ENCODE measurements at regions not wholly inside any gene's neighbourhood (a gene's known extent, or its start where the extent isn't known, plus 50 kb on each side); places are given as distances from the start of the nearest gene placed in this dataset.
A peak's percentile ranks its signal among the peaks of the same experiment; 100 is the strongest.
"Not testable (repeated sequence)": the region's sequence is repeated elsewhere in the genome, so short reads cannot be mapped to it uniquely, and the experiment has no call there.

GRCh38 chr18:43744960-43745745 is 467.9 kb upstream of the SYT4 start:
- no peak for DNase-seq

GRCh38 chr18:43751203-43751602 is 473.9 kb upstream of the SYT4 start:
- DNase-seq = no peak

GRCh38 chr18:43751835-43752234 is 474.5 kb upstream of the SYT4 start:
- no peak for DNase-seq

- no peak for DNase-seq
Measured at GRCh38 chr18:43757273-43757672, 480.0 kb upstream of the SYT4 start.

GRCh38 chr18:43758734-43759133 is 481.4 kb upstream of the SYT4 start:
- no peak for DNase-seq

- DNase-seq = no peak
Measured at GRCh38 chr18:43760010-43760409, 482.7 kb upstream of the SYT4 start.

GRCh38 chr18:43772907-43773306 is 495.6 kb upstream of the SYT4 start:
- DNase-seq = peak; percentile 45

- no peak for DNase-seq
Measured at GRCh38 chr18:43774497-43774896, 497.2 kb upstream of the SYT4 start.

GRCh38 chr18:43775591-43775990 is 498.3 kb upstream of the SYT4 start:
- no peak for DNase-seq

- no peak for DNase-seq
Measured at GRCh38 chr18:43776997-43777396, 499.7 kb upstream of the SYT4 start.

GRCh38 chr18:43777636-43778304 is 500.5 kb upstream of the SYT4 start:
- peak; percentile 83 for DNase-seq

- DNase-seq = no peak
Measured at GRCh38 chr18:43780782-43781340, 503.6 kb upstream of the SYT4 start.

GRCh38 chr18:43785158-43785557 is 507.9 kb upstream of the SYT4 start:
- DNase-seq = no peak

GRCh38 chr18:43786893-43787292 is 509.6 kb upstream of the SYT4 start:
- no peak for DNase-seq

GRCh38 chr18:43787721-43788120 is 510.4 kb upstream of the SYT4 start:
- not testable (repeated sequence) for DNase-seq

- peak; percentile 58 for DNase-seq
Measured at GRCh38 chr18:43789234-43790000, 512.1 kb upstream of the SYT4 start.

GRCh38 chr18:43793910-43794309 is 516.6 kb upstream of the SYT4 start:
- no peak for DNase-seq

GRCh38 chr18:43794363-43794762 is 517.1 kb upstream of the SYT4 start:
- DNase-seq = no peak

- no peak for DNase-seq
Measured at GRCh38 chr18:43797347-43797746, 520.1 kb upstream of the SYT4 start.

GRCh38 chr18:43800584-43800983 is 523.3 kb upstream of the SYT4 start:
- no peak for DNase-seq

- no peak for DNase-seq
Measured at GRCh38 chr18:43805646-43806194, 528.4 kb upstream of the SYT4 start.

GRCh38 chr18:43812627-43813026 is 535.3 kb upstream of the SYT4 start:
- no peak for DNase-seq

- no peak for DNase-seq
Measured at GRCh38 chr18:43819397-43819796, 542.1 kb upstream of the SYT4 start.
